Naive thymus-derived CD8-positive, alpha-beta T cell (primary cell): ENCODE measurements at regions not wholly inside any gene's neighbourhood (a gene's known extent, or its start where the extent isn't known, plus 50 kb on each side); places are given as distances from the start of the nearest gene placed in this dataset.

Source experiments
- ATAC-seq, 2 donors: fragments of 150-1000 bp; cut with Tn5 transposase in 1 of 2; sonication (Bioruptor Pico), chemical (Tn5 transposase) in 1 of 2; 1 replicate in 1 of 2; 2 replicates in 1 of 2; pipeline ENCODE4 v1.10.0; 2021; ENCODE audit warnings: mild to moderate bottlenecking in 2 of 2, moderate library complexity in 2 of 2
- POLR2A ChIA-PET: fragments of 350-600 bp; sonication (Branson Sonifier 250); formaldehyde crosslinking; loops from one replicate; lab custom pipeline; 2021; ENCODE audit warnings: antibody characterized with exemption; lab: Charles Lee
- DNase-seq, 10 donors: peaks; one replicate each; pipeline versions ENCODE4 v3.0.0 to v3.0.0-alpha.2; 2020 to 2022
- H3K27ac Mint-ChIP-seq, 10 donors: one replicate each; pipeline ENCODE4 v1.8.0; 2020 to 2022; ENCODE audit warnings: mild to moderate bottlenecking in 10 of 10, mixed read lengths in 10 of 10, moderate library complexity in 4 of 10, inconsistent platforms in 1 of 10
- H3K27me3 Mint-ChIP-seq, 5 donors: one replicate each; pipeline ENCODE4 v1.8.0; 2021 to 2022; ENCODE audit warnings: mixed read lengths in 5 of 5
- H3K36me3 Mint-ChIP-seq, 3 donors: one replicate each; pipeline ENCODE4 v1.8.0; 2020 to 2022; ENCODE audit warnings: mixed read lengths in 3 of 3, mild to moderate bottlenecking in 2 of 3, inconsistent platforms in 1 of 3
- H3K4me1 Mint-ChIP-seq, 4 donors: one replicate each; pipeline ENCODE4 v1.8.0; 2021 to 2022; ENCODE audit warnings: mixed read lengths in 4 of 4
- H3K4me3 Mint-ChIP-seq, 10 donors: one replicate each; pipeline ENCODE4 v1.8.0; 2020 to 2022; ENCODE audit warnings: mild to moderate bottlenecking in 10 of 10, mixed read lengths in 10 of 10, moderate library complexity in 6 of 10, inconsistent platforms in 1 of 10
- H3K9me3 Mint-ChIP-seq, 9 donors: one replicate each; pipeline ENCODE4 v1.8.0; 2020 to 2022; ENCODE audit warnings: mixed read lengths in 9 of 9, mild to moderate bottlenecking in 3 of 9, inconsistent platforms in 1 of 9, moderate library complexity in 1 of 9

DNA sequence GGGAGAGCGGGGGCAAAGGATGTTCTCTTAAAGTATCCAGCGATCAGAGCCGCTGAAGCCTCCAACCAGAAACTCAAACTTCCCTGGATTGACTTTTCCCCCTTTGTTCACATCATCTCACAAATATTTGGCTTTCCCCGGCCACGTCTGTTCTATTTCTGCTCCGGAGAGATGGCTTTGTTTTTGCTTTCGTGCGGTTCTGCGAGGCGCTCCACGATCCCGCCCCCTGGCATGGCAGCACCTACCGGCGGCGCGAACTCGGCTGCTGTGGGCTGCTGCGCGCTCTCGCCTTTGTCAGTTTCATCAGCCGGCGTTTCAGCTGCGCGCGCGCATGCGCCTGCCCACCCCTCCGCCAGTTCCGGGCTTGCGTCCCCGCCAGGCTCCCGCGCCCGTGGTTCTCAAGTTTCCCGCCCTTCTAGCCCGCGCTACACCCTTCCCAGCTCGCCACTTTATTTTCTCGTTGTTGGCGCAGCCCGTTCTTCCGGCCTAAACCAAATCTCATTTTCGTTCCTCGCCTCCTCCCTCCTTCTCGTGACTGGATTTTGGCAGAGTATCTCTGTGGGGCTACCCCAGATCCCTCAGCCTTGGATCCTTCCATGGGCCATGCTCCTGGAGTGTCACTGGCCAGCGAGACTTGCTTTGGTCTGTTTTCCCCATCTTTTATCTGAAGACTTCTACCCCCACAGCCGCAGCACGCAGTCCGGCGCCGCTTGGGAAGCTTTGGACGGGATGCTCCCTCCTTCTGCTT lies 98.0 kb downstream of the INSIG2 start:
- ATAC-seq, result peak; percentile 94 to 95
- Mint-ChIP-seq H3K27me3 (no peaks in the 10 kb centered on the region), H3K4me3 (peak overlapping the region; percentile 90 to 98 (median 96)), H3K9me3 (no peaks in the 10 kb centered on the region), H3K36me3 (no peaks in the 10 kb centered on the region), H3K27ac (peak overlapping the region; percentile 94 to 96 (median 96)), H3K4me1 (peaks cover 16 to 21% (median 18%) of the 10 kb centered on the region in 4 donors)
- POLR2A ChIA-PET, result interaction anchor here (0.7 to 1.7 kb wide), 10 partner anchors 9 to 1180 kb away, joined by 3 to 8 read pairs (median 3); partner anchors contain the start of genes C2orf76, CCDC93, DBI and INSIG2
- peak; percentile 76 to 93 (median 84) for DNase-seq

DNA sequence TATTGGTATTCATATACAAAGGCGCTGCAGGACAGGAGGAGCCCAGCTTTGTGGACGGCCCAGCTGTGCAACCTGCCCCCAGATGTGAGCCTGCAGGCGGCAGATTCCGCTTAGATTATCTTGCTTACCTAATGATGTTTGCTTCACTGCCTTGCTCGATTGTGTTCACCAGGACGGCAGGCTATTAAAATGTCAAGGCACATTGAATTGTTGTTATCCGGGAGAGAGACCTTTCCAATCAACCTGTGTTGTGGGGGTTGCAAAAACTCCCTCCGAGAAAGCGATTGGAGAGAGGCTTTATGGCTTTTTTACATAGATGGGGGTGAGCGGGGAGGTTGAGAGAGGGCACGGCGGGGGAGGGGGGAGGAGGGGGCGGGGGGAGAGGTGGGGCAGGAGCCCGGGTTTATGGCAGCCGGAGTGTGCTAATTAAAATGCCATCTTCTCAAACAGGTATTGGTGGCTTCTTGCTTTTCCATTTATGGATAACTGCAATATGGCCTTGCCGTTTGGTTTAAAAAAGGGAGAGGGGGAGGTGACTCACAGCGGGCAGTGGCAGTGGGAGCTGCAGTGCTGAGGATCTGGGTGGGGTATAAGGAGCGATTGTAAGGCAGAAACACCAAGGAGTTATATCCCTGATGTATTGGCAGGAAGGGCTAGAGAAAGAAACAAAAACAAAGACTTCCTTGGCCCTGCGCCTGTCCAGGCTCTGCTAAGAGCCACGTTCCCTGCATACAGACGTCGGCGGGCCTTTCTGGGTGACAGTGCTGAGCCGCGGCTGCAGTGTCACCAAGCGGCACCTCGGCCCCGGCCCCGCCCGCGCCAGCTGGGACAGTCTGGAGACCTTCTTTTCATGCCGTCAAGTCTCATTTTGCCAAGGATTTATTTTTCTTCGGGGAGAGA lies 97.2 kb downstream of the INSIG2 start:
- Mint-ChIP-seq H3K36me3 (no peaks in the 10 kb centered on the region), H3K27ac (peak overlapping the region; percentile 94 to 96 (median 96)), H3K4me1 (peaks cover 16 to 21% (median 18%) of the 10 kb centered on the region in 4 donors), H3K4me3 (peak overlapping the region; percentile 90 to 98 (median 96)), H3K9me3 (no peaks in the 10 kb centered on the region), H3K27me3 (no peaks in the 10 kb centered on the region)
- POLR2A ChIA-PET, result interaction anchor here (1.0 to 1.7 kb wide), 7 partner anchors 8 to 1181 kb away, joined by 3 to 8 read pairs (median 3); partner anchors contain the start of genes C2orf76, CCDC93, DBI and INSIG2
- ATAC-seq (peak; percentile 63 to 70), DNase-seq (peak in 7 of 10 donors; percentile 5 to 34 (median 24))

DNA sequence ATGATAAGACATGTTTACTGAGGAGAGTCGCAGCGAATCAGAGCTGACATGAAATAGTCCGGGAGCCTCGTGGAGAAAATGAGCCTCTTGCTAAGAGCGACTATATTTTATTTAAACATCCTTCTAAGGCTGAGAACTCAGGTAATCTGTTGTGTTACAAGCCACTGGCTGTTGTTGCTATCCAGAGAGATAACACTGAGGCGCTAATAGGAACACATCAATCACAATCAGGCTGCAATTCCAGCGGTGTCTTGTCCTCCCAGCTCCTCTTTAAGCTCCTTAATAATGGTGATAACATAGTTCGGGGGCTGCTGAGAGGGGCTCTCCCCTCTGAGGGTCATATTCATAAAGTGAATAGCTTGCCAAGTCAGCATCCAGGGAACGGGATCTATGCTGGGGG lies 95.1 kb downstream of the INSIG2 start:
- POLR2A ChIA-PET, result no interaction called here
- no peak overlapping the region for H3K4me3 Mint-ChIP-seq
- peaks cover 0 to 3% (median 0%) of the 10 kb centered on the region in 5 donors for H3K27me3 Mint-ChIP-seq
- no peaks in the 10 kb centered on the region for H3K36me3 Mint-ChIP-seq
- no peaks in the 10 kb centered on the region for H3K9me3 Mint-ChIP-seq
- no peak for DNase-seq
- ATAC-seq, result no peak
- H3K4me1 Mint-ChIP-seq, result peaks cover 16 to 21% (median 18%) of the 10 kb centered on the region in 4 donors
- peak overlapping the region in 1 of 10 donors; percentile 33 for H3K27ac Mint-ChIP-seq

DNA sequence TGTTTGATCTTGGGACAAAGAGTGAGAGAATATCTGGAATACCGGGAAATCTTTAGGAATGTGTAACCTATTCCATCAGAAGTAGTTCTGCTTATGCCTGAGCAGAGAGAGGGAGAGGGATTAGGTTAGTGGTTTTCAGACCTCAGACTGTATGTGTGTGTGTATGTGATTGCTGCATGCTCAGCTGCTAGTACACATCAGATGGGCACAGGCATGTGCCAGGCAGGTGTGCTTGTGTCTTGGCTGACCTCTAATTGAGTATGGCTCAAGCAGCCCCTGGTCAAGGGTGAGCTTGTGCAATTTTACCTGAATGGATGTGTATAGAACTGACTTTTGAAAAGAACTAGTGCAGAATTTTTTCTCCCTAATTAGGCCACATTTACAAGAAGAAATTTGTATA lies 91.2 kb downstream of the INSIG2 start:
- DNase-seq (no peak), ATAC-seq (no peak)
- Mint-ChIP-seq H3K4me3 (no peak overlapping the region), H3K27me3 (peaks cover 5 to 20% (median 11%) of the 10 kb centered on the region in 5 donors), H3K4me1 (peaks cover 0 to 1% (median 0%) of the 10 kb centered on the region in 4 donors), H3K27ac (no peak overlapping the region), H3K9me3 (no peaks in the 10 kb centered on the region), H3K36me3 (no peaks in the 10 kb centered on the region)
- POLR2A ChIA-PET, result no interaction called here

DNA sequence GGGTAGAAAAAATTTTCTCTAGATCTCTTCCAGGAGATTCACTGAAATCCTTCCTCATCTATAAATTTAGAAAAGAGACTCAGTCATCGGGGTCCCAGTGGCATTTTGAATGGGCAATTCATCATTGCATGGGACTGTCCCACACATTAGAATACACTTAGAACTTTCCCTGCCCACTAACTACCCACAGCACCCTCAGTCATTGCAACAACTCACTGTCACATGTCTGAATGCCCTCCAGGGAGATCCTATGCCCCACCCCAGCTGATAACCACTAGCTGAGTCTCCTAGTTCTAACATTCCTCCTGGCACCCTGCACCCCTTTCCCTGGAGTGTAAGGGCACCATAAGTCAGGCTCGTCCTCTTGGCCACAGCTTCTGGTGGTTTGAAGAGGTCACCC lies 89.6 kb downstream of the INSIG2 start:
- H3K9me3 Mint-ChIP-seq, result no peaks in the 10 kb centered on the region
- no peak overlapping the region for H3K27ac Mint-ChIP-seq
- H3K4me3 Mint-ChIP-seq, result no peak overlapping the region
- H3K36me3 Mint-ChIP-seq, result no peaks in the 10 kb centered on the region
- POLR2A ChIA-PET, result interaction anchor here (0.9 kb wide), 1 partner anchor 8 kb away, joined by 3 read pairs; no protein-coding TSS in a partner anchor
- DNase-seq (no peak), ATAC-seq (no peak)
- no peaks in the 10 kb centered on the region for H3K4me1 Mint-ChIP-seq
- H3K27me3 Mint-ChIP-seq, result peaks cover 5 to 20% (median 13%) of the 10 kb centered on the region in 5 donors

DNA sequence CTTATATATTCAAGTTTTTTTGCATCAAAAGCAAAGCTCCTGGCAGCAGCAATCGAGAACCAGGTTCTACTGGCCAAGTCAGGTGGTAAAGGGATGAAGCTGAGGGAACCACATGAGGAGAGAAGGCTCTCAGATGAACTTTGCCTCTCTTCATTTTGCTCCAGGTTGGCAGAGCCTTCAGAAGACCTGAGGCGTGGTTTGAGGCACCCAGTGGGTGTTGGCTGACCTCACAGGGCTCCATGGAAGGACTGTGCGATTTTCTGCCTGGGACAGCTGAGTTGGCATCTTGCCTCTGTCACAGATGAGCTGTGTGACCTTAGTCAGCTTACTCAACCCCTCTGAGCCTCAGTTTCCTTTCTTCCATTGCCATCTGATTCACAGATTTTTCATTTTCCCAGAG lies 89.0 kb downstream of the INSIG2 start:
- H3K27me3 Mint-ChIP-seq, result peaks cover 5 to 20% (median 14%) of the 10 kb centered on the region in 5 donors
- no peak overlapping the region for H3K4me3 Mint-ChIP-seq
- H3K27ac Mint-ChIP-seq, result no peak overlapping the region
- no peaks in the 10 kb centered on the region for H3K36me3 Mint-ChIP-seq
- H3K9me3 Mint-ChIP-seq, result no peaks in the 10 kb centered on the region
- POLR2A ChIA-PET, result interaction anchor here (0.9 kb wide), 1 partner anchor 9 kb away, joined by 3 read pairs; no protein-coding TSS in a partner anchor
- ATAC-seq, result no peak
- DNase-seq, result no peak
- H3K4me1 Mint-ChIP-seq, result no peaks in the 10 kb centered on the region

DNA sequence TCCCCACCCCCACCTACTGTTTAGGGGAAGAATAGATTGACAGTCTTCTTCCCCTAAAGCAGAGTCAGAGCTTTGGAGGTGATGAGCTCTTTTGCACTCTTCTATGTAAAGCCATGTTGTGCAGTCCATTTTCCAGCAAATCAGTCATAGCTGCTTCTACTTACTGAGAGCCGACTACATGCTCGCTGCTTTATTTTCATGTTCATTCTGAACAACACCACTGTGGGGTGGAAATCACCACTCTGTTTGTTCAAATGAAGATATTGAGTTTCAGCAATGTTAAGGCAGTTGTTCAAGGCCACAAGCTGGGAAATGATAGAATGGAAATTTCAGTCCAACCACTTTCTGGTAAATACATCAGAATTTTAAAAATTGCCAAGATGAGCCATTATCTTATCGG lies 88.3 kb downstream of the INSIG2 start:
- Mint-ChIP-seq H3K27ac (no peak overlapping the region), H3K36me3 (no peaks in the 10 kb centered on the region), H3K4me1 (no peaks in the 10 kb centered on the region), H3K9me3 (no peaks in the 10 kb centered on the region), H3K27me3 (peaks cover 5 to 20% (median 14%) of the 10 kb centered on the region in 5 donors), H3K4me3 (no peak overlapping the region)
- DNase-seq (no peak), ATAC-seq (no peak)
- POLR2A ChIA-PET, result no interaction called here

DNA sequence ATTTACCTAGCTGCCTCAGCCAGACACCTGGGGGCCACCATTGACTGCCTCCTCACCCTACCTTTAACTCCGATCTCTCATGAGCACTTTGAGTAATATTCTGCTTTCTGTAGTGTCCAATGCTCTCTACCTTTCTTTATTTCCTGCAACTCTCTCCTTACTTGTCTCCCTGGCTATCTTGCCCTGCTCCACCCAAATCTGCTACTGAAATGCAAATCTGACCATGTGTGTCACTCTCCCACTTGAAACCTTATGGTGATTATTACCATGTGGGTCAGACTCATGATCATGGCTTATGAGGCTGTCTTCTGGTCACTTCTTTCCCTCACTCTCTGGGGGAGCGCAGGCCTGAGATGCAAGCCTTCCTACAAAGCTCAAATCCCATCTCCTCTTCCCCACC lies 83.3 kb downstream of the INSIG2 start:
- Mint-ChIP-seq H3K27me3 (peaks cover 4 to 15% (median 10%) of the 10 kb centered on the region in 5 donors), H3K36me3 (no peaks in the 10 kb centered on the region), H3K4me1 (peaks cover 0 to 5% (median 1%) of the 10 kb centered on the region in 4 donors), H3K27ac (no peak overlapping the region), H3K4me3 (no peak overlapping the region), H3K9me3 (no peaks in the 10 kb centered on the region)
- no peak for DNase-seq
- no peak for ATAC-seq
- POLR2A ChIA-PET, result no interaction called here

DNA sequence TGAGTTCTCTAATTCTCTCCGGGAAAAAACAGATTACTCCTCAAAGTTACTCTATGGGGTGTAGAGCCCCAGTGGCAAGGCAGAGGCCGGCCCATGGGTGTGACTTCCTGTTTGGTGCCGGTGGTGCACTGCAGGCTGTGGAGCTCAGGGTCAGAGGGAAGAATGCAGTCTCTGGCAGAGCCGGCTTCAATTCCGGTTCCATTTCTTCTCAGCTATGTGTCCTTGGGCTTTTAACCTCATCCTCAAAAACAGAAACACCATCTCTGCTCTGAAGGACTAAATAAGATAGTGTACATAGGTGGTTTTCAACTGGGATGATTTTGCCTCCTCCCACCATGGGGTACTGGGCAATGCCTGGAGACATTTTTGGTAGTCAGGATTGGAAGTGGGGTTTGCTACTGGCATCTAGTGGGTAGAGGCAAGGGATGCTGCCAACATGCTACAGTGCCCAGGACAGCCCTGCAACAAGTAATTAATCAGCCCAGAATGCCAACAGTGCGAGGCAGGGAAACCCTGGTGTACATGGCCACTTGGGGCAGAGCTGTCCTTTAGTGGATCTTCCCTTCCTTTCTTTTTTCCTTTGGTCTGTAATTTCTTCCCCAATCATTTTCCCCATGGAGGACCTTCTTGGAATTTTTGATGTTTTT lies 81.2 kb downstream of the INSIG2 start:
- Mint-ChIP-seq H3K27me3 (peaks cover 0 to 8% (median under 1%) of the 10 kb centered on the region in 5 donors), H3K36me3 (peaks cover 0 to 11% (median 0%) of the 10 kb centered on the region in 3 donors), H3K9me3 (peaks cover 0 to 13% (median 0%) of the 10 kb centered on the region in 9 donors), H3K27ac (peak overlapping the region in 6 of 10 donors; percentile 13 to 67 (median 44)), H3K4me1 (peaks cover 0 to 5% (median 1%) of the 10 kb centered on the region in 4 donors), H3K4me3 (peak overlapping the region in 7 of 10 donors; percentile 11 to 54 (median 44))
- DNase-seq (peak in 2 of 10 donors; percentile 11 to 12), ATAC-seq (peak; percentile 72 to 75)
- POLR2A ChIA-PET, result no interaction called here

DNA sequence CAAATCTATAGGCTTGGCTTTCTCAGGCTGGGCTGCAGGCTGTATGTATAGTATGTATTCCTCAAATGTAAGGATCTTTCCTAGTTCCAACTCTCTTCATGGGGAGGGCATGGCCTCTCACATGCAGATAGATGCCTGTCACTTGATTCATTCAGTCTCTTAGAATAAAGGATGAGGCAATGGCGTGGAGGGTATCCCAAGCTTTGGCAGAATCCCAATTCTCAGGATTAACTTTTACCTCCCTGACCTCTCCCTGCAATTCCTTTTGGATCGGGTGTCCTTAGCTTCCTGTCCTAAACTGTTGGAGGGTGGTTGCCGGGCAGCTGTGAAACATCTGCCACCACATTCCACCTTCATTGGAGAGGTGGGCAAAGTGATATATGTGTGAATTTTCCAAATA lies 80.3 kb downstream of the INSIG2 start:
- Mint-ChIP-seq H3K4me3 (no peak overlapping the region), H3K4me1 (peaks cover 0 to 5% (median 1%) of the 10 kb centered on the region in 4 donors), H3K27me3 (peaks cover 0 to 10% (median 2%) of the 10 kb centered on the region in 5 donors), H3K27ac (peak overlapping the region in 1 of 10 donors; percentile 58), H3K36me3 (peaks cover 0 to 11% (median 3%) of the 10 kb centered on the region in 3 donors), H3K9me3 (peaks cover 0 to 13% (median 2%) of the 10 kb centered on the region in 9 donors)
- POLR2A ChIA-PET, result no interaction called here
- no peak for ATAC-seq
- DNase-seq, result no peak

DNA sequence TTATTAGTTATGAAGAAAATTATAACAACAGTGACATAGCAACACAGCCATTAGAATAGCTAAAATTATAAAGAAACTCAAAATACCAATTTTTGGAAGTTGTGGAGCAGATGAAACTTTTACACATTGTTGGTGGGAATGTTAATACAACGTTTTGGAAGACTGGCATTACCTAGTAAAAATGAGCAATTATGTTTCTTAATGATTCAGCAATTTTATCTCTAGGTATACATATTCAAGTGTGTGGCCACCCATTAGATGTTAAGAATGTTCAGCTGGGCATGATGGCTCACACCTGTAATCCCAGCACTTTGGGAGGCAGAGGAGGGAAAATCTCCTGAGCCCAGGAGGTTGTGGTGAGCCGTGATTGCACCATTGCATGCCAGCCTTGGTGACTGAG lies 78.8 kb downstream of the INSIG2 start:
- DNase-seq, result no peak
- H3K9me3 Mint-ChIP-seq, result peaks cover 0 to 13% (median 6%) of the 10 kb centered on the region in 9 donors
- no peak overlapping the region for H3K4me3 Mint-ChIP-seq
- H3K27me3 Mint-ChIP-seq, result peaks cover 0 to 15% (median 3%) of the 10 kb centered on the region in 5 donors
- POLR2A ChIA-PET, result no interaction called here
- H3K36me3 Mint-ChIP-seq, result peaks cover 0 to 16% (median 3%) of the 10 kb centered on the region in 3 donors
- no peak for ATAC-seq
- no peak overlapping the region for H3K27ac Mint-ChIP-seq
- peaks cover 0 to 5% (median 1%) of the 10 kb centered on the region in 4 donors for H3K4me1 Mint-ChIP-seq

DNA sequence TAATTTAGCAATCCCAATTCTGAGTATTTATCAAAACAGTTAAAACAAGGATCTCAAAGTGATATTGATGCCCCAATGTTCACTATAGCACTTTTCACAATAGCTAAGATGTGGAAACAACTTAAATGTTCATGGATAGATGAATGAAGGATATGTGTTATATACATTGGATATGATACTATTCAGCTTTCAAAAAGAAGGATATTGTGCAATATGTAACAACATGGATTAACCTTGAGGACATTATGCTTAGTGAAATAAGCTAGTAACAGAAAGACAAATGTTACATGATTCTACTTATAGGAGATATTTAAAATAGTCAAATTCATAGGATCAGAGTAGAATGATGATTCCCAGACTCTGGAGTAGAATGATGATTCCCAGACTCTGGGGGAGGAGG lies 78.0 kb downstream of the INSIG2 start:
- POLR2A ChIA-PET, result interaction anchor here (1.3 kb wide), 1 partner anchor 20 kb away, joined by 3 read pairs; no protein-coding TSS in a partner anchor
- Mint-ChIP-seq H3K27me3 (peaks cover 0 to 19% (median 3%) of the 10 kb centered on the region in 5 donors), H3K9me3 (peaks cover 0 to 13% (median 6%) of the 10 kb centered on the region in 9 donors), H3K4me1 (peaks cover 0 to 5% (median 1%) of the 10 kb centered on the region in 4 donors), H3K27ac (no peak overlapping the region), H3K36me3 (peaks cover 0 to 16% (median 3%) of the 10 kb centered on the region in 3 donors), H3K4me3 (no peak overlapping the region)
- no peak for DNase-seq
- no peak for ATAC-seq
